GM19395 (cell line): ENCODE measurements at regions not wholly inside any gene's neighbourhood (a gene's known extent, or its start where the extent isn't known, plus 50 kb on each side); places are given as distances from the start of the nearest gene placed in this dataset.

Experiments used
- ATAC-seq: cut with Tn5 transposase; IDR thresholded peaks from one replicate; pipeline ENCODE4 v1.9.1; 2021; ENCODE audit warnings: mild to moderate bottlenecking, moderate library complexity; ENCODE audit not compliant: unreplicated experiment

DNA sequence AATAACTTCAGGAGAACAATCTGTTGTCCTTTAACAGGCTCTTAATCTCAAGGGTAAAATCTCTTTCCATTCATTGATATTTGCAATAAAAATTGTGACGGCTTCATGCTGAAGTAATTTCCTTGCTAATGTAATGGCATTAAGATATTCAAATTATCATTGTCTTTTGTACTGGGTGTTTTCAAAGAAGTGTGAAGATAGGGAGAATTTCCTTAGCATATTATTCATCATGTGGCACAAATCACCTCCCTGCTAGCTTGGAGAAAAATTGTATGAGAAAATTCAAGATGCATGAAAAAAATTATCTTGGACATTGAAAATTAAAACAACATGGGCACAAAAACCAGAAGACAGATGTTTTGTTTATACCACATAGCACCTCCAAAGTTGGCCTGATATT is 63.6 kb upstream of the ARID2 start:
- no peak for ATAC-seq

- ATAC-seq = no peak
These were observed 63.1 kb upstream of the ARID2 start for GRCh38 chr12:45666396-45666795.

- no peak for ATAC-seq
These were observed 62.7 kb upstream of the ARID2 start for GRCh38 chr12:45666816-45667215.

DNA sequence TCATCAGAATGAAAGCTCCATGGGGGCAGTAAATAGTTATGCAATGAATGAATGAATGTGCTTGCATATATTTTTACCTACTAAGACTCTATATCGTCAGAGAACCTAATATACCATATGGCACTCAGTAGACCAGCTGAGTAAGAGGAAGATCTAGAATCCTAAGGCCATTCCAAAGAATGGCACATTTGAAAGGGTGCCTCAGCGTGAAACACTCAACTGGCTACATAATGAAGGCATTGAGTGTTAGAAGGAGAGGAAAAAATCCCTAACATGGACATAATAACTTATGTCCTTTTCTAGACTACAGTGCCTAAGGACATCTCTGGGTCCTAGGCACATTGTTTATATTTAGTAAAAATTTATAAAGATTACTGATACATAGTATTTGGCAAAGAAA is 61.7 kb upstream of the ARID2 start:
- ATAC-seq = no peak

- ATAC-seq = peak; percentile 13
These were observed 60.9 kb upstream of the ARID2 start for GRCh38 chr12:45668641-45669040.

GRCh38 chr12:45669093-45669492 is 60.4 kb upstream of the ARID2 start:
- peak; percentile 92 for ATAC-seq

- ATAC-seq = no peak
These were observed 59.7 kb upstream of the ARID2 start for GRCh38 chr12:45669792-45670191.

- ATAC-seq = peak; percentile 59
These were observed 59.0 kb upstream of the ARID2 start for GRCh38 chr12:45670346-45671065.

DNA sequence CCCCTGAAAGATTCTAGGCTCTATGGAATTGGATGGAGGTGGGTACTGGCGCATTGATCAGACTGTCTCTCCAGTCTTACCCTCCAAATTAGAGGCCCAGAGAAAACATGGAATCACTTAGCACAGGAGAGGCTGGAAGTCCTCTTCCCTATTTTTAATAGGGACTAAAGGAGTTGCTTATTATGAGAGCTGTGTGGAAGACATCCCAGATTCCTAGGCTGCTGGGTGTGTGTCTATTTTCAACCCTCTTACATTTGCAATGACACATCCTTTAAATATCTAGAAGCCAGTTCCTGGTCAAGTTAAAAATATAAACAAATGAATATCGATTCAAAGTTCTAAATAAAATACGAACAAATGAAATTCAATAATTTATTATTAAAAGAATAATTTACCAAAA is 58.3 kb upstream of the ARID2 start:
- ATAC-seq = no peak

DNA sequence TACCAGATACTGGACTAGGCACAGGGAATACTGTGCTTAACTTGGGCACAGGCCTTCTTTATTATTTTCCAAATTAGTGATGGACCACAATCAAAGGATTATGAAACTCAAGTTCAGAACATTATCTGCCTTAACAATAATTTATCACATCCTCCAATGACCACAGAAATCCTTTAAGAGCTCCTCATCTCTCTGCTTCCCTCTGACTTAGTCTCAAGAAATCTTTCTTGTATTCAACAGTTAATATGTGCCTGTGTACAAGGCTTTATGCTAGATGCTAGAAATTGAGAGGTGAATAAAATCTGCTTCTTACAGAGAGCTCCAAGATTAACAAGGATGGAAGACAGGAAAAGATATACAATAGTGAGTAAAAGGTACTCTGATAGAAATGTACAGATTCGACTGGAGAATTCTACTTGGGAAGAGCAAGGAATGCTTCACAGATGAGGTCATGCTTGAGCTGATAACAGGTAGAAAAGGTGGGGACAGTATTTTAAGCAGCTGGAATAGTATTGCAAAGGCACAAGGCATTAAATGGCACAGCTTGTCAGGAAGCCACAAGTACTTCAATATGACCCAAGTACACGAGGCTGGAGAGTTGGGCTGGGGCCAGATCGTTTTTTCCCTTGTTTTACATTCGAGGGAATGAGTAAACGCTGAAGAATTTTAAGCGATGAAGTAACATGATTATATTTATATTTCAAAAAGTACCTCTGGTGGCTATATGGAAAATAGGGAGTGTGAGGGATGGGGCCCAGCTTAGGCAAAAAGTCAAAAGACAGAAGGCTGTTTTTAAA is 55.1 kb upstream of the ARID2 start:
- no peak for ATAC-seq

- ATAC-seq = no peak
These were observed 54.0 kb upstream of the ARID2 start for GRCh38 chr12:45675534-45675933.
